KOPT-K1 (cell line): ENCODE measurements at regions not wholly inside any gene's neighbourhood (a gene's known extent, or its start where the extent isn't known, plus 50 kb on each side); places are given as distances from the start of the nearest gene placed in this dataset.

Experiments used
- H3K27ac ChIP-seq: fragments of 200-600 bp; sonication (generic); 2 replicates; pipeline ENCODE4 v1.5.1; 2016; ENCODE audit warnings: antibody characterized with exemption, mild to moderate bottlenecking, low read depth, low read length; ENCODE audit not compliant: poor library complexity, severe bottlenecking
- H3K36me3 ChIP-seq: fragments of 200-600 bp; sonication (generic); 2 replicates; pipeline ENCODE4 v1.5.1; 2017; ENCODE audit warnings: antibody characterized with exemption, mild to moderate bottlenecking, low read length, moderate library complexity; ENCODE audit not compliant: insufficient read depth
- H3K9me3 ChIP-seq: fragments of 200-600 bp; sonication (generic); 2 replicates; pipeline ENCODE4 v1.5.1; 2017; ENCODE audit warnings: antibody characterized with exemption, low read length, mild to moderate bottlenecking; ENCODE audit not compliant: insufficient read depth, poor library complexity, severe bottlenecking

GRCh38 chr4:80128941-80129340 is 55.9 kb upstream of the ANTXR2 start:
- no peaks in the 10 kb centered on the region for H3K9me3 ChIP-seq
- no peaks in the 10 kb centered on the region for H3K36me3 ChIP-seq
- H3K27ac ChIP-seq = no peak overlapping the region

GRCh38 chr4:80127870-80128419 is 54.9 kb upstream of the ANTXR2 start:
- Histone ChIP-seq H3K9me3 (no peaks in the 10 kb centered on the region), H3K27ac (peak overlapping the region; percentile 27), H3K36me3 (no peaks in the 10 kb centered on the region)

GRCh38 chr4:80126435-80126834 is 53.4 kb upstream of the ANTXR2 start:
- Histone ChIP-seq H3K27ac (peak overlapping the region; percentile 44), H3K36me3 (no peaks in the 10 kb centered on the region)

GRCh38 chr4:80125252-80126177 is 52.5 kb upstream of the ANTXR2 start:
- Histone ChIP-seq H3K27ac (peak overlapping the region; percentile 44), H3K36me3 (no peaks in the 10 kb centered on the region), H3K9me3 (no peaks in the 10 kb centered on the region)

More at GRCh38 chr4:80126435-80126834, 53.4 kb upstream of the ANTXR2 start:
- no peaks in the 10 kb centered on the region for H3K9me3 ChIP-seq

- H3K36me3 ChIP-seq = no peaks in the 10 kb centered on the region
- H3K27ac ChIP-seq = peak overlapping the region; percentile 44
- H3K9me3 ChIP-seq = no peaks in the 10 kb centered on the region
These were observed 51.5 kb upstream of the ANTXR2 start for GRCh38 chr4:80124246-80125211.
